HUES6 (cell line): ENCODE measurements at regions not wholly inside any gene's neighbourhood (a gene's known extent, or its start where the extent isn't known, plus 50 kb on each side); places are given as distances from the start of the nearest gene placed in this dataset.

Experiments
- H3K27ac ChIP-seq: 2 replicates; pipeline ENCODE4 v1.7.0; 2013; ENCODE audit warnings: low read depth, mild to moderate bottlenecking, low read length, inconsistent platforms
- H3K27me3 ChIP-seq: 2 replicates; pipeline ENCODE4 v1.6.1; 2013; ENCODE audit warnings: low read length; ENCODE audit not compliant: control insufficient read depth, insufficient read depth
- H3K36me3 ChIP-seq: 2 replicates; pipeline ENCODE4 v1.6.1; 2013; ENCODE audit warnings: low read length; ENCODE audit not compliant: control insufficient read depth, insufficient read depth
- H3K4me1 ChIP-seq: 2 replicates; pipeline ENCODE4 v1.6.1; 2013; ENCODE audit warnings: low read length; ENCODE audit not compliant: control insufficient read depth, insufficient read depth
- H3K4me3 ChIP-seq: 2 replicates; pipeline ENCODE4 v1.5.1; 2013; ENCODE audit warnings: low read depth, low read length
- H3K9ac ChIP-seq: one replicate; pipeline ENCODE4 v1.6.1; 2013; ENCODE audit warnings: mild to moderate bottlenecking, low read length
- H3K9me3 ChIP-seq: 2 replicates; pipeline ENCODE4 v1.6.1; 2013; ENCODE audit warnings: low read depth, low read length; ENCODE audit not compliant: control insufficient read depth, insufficient read depth

DNA sequence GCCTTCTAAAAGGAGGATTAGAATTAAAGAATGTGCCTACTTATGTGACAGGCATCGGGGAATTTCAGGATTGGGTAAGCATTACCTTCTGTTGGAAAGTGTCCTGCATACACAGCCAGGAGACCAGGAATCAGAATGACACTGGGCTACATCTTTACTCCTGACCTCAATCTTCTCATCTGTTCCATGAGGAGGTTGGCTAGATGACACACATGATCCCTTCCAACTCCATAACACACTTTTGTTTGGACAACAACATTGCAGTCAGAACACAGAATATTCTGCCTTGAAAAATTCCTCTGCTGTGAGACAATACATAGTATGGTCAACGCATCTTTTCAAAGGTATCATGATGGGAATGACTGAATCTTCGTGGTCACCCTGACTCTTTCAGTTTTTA is 1281.2 kb upstream of the SORCS1 start:
- H3K9ac ChIP-seq, result no peak overlapping the region
- H3K4me1 ChIP-seq, result no peaks in the 10 kb centered on the region
- no peak overlapping the region for H3K27ac ChIP-seq
- H3K4me3 ChIP-seq, result no peak overlapping the region
- no peaks in the 10 kb centered on the region for H3K27me3 ChIP-seq
- H3K36me3 ChIP-seq, result no peaks in the 10 kb centered on the region
- H3K9me3 ChIP-seq, result no peaks in the 10 kb centered on the region

DNA sequence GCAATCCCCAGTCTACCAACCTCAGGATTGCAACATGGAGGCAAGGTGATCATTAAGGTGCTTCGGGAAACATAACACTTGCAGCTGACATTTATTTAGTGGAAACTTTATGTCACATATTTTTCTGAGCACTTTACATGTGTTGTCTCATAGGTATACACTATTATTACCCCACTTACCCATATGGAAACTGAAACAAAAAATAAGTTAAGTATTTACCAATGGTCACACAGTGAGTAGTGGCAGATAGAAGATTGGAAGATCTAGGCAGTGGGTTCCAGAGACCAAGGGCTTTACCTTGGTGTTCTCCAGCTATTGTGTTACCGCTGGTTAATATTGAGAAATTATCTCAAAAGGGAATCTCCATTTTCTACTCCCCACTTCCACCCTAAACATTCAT is 1279.1 kb upstream of the SORCS1 start:
- Histone ChIP-seq H3K27ac (no peak overlapping the region), H3K27me3 (no peaks in the 10 kb centered on the region), H3K4me1 (no peaks in the 10 kb centered on the region), H3K4me3 (no peak overlapping the region), H3K9ac (no peak overlapping the region), H3K36me3 (no peaks in the 10 kb centered on the region), H3K9me3 (no peaks in the 10 kb centered on the region)

DNA sequence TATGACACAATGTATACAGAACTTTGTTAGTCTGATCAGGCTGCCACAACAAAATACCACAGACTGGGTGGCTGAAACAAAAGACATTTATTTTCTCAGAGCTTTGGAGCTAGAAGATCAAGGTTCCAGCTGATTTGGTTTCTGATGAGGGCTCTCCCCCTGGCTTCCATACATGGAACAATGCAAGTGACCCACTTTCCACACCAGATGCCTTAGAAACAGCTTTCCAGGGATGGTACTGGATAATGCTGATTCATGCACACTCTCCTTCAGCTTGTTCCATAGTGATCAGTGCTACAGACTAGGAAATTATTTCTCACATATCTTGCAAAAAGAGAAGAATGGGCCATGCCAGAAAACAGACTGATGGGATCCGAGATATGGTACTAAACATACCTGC is 1274.9 kb upstream of the SORCS1 start:
- Histone ChIP-seq H3K36me3 (no peaks in the 10 kb centered on the region), H3K9ac (no peak overlapping the region), H3K9me3 (no peaks in the 10 kb centered on the region), H3K27me3 (no peaks in the 10 kb centered on the region), H3K27ac (no peak overlapping the region), H3K4me3 (no peak overlapping the region), H3K4me1 (no peaks in the 10 kb centered on the region)

DNA sequence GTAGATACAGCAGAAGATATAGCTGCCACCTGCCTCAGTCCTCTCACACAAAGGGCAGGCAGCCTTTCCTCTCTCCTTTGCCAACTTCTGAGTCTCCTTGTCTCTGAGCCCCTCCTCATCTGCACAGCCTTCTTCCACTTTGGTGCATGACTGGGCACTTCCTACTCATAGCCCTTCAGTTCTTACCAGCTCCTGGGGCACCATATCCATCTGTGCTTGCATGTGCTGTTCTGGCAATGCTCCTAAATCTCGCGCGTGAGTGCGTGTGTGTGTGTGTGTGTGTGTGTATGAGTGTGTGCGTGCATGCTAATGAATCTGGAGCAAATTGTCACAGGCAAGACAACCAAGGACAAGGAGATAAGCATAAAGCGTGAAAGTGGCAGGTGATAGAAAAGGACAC is 1271.6 kb upstream of the SORCS1 start:
- H3K27ac ChIP-seq, result no peak overlapping the region
- no peaks in the 10 kb centered on the region for H3K36me3 ChIP-seq
- H3K4me1 ChIP-seq, result no peaks in the 10 kb centered on the region
- H3K4me3 ChIP-seq, result no peak overlapping the region
- H3K27me3 ChIP-seq, result no peaks in the 10 kb centered on the region
- H3K9ac ChIP-seq, result no peak overlapping the region
- H3K9me3 ChIP-seq, result no peaks in the 10 kb centered on the region

DNA sequence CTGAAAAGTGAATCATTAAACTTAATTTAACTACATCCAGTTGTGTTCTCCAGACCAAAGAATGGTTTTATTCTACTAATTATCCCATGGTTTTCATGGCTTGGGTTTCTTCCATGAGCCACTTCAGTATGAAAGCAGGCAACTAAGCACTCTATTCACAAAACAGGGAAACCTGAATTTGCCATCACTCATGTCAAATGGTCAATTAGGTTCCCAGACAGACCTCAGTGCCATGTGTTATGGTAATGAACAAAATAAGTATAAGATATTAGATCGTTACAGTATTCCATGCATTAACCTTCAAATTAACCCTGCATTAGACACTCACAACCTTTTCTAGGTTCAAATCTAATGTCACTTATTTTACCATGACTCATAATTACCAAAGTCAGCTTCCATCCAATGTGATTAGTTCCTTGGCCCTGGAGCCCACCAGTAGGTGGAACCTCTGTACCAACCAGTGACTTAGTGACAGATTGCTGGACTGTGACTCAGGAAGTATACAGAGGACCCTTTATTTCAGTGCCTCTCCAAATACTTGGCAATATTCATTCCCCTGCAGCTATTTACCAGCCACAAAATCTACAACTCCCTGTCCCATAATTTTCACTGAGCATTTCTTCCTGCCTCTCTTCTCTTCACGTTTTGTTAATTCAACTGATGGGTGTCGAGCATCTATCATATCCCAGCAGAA is 1270.2 kb upstream of the SORCS1 start:
- H3K4me1 ChIP-seq, result no peaks in the 10 kb centered on the region
- no peaks in the 10 kb centered on the region for H3K27me3 ChIP-seq
- no peaks in the 10 kb centered on the region for H3K36me3 ChIP-seq
- no peak overlapping the region for H3K4me3 ChIP-seq
- H3K9me3 ChIP-seq, result no peaks in the 10 kb centered on the region
- H3K27ac ChIP-seq, result no peak overlapping the region
- no peak overlapping the region for H3K9ac ChIP-seq

DNA sequence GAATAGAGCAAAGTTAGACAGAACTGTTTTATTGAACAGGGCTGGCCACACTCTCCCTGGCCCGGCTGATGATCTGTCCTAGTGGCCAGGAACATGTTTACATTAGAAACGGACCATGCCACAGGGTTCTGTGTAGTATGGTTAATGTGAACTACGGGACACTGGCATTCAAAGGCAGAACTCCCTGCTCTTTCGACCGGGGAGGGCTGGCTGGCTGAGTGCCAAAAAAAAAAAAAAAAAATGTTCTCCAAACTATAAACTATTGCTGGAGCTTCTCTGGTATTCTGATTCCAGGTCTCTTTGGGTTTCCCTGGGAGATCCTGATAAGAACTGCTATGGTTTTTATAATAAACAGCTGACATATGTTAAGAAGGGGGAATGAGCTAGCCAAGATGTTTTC is 1262.6 kb upstream of the SORCS1 start:
- H3K9ac ChIP-seq, result no peak overlapping the region
- no peaks in the 10 kb centered on the region for H3K36me3 ChIP-seq
- no peaks in the 10 kb centered on the region for H3K9me3 ChIP-seq
- H3K27ac ChIP-seq, result no peak overlapping the region
- no peaks in the 10 kb centered on the region for H3K27me3 ChIP-seq
- H3K4me1 ChIP-seq, result no peaks in the 10 kb centered on the region
- H3K4me3 ChIP-seq, result no peak overlapping the region

DNA sequence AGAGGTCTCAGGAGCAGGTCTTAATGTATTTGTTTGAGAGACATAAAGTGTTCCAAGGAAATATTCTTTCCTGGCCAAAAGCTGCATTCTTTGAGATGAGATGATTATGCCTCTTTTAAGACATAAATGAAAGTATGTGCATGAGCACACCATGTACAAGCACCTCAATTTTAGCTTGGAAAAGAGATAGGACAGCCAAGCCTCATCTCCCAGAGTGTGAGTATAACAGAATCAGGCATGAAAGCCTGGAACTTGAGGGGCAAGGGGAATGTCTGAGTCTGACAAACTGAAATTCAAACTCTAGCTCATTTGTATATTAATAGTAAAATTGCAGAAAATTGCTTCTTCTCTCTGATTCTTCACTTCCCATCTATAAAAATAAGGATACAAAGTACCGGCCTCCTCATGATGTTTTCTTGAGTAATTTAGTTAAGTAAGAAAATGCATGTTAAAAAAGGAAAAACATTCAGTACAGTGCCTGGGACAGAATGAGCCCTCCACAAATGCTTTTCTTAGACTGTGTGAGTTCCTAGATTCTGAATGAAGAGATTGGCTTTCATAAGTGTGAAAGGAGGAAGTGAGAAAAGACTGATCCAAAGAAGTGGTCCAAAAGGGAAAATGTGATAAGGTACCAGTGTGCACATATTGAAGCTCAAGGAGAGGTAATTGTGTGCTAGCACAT is 1260.9 kb upstream of the SORCS1 start:
- Histone ChIP-seq H3K9me3 (no peaks in the 10 kb centered on the region), H3K27ac (no peak overlapping the region), H3K4me1 (no peaks in the 10 kb centered on the region), H3K27me3 (no peaks in the 10 kb centered on the region), H3K4me3 (no peak overlapping the region), H3K36me3 (no peaks in the 10 kb centered on the region), H3K9ac (no peak overlapping the region)

DNA sequence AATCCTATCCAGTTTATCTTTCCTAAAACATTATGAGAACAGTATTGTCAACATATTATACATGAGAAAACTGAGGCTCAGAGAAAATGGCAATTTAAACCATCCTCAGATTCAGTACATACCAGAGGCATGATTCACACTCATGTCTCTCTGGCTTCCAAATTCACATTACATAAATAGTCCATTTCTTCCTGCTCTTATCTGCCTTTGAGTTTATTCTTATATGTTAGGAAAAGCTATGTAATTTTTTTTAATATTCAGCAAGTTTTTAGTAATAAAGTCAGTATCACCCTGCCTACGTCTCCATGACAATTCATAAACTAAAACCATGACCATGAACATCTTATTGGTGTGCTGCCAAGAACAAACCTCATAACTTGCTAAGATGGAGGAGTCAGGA is 1260.2 kb upstream of the SORCS1 start:
- Histone ChIP-seq H3K4me1 (no peaks in the 10 kb centered on the region), H3K4me3 (no peak overlapping the region), H3K36me3 (no peaks in the 10 kb centered on the region), H3K9ac (no peak overlapping the region), H3K9me3 (no peaks in the 10 kb centered on the region), H3K27me3 (no peaks in the 10 kb centered on the region), H3K27ac (no peak overlapping the region)

DNA sequence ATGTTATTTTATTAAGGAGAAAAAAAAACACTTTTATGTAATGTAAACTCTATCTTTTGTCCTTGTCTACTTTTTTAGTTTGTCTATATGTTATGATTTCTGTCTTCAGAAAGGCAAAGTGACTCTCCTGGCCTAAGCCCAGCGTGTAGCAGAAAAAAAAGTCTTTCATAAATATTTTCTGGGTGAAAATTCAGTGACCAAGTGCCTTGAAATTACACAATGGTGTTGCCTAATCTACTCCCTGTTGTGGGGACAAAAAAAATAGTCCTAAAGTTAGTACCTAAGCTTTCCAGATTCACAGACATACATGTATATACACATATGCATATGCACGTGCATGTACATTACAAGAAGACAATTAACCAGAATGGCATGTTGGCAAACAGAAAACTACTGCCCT is 1257.8 kb upstream of the SORCS1 start:
- H3K9me3 ChIP-seq, result no peaks in the 10 kb centered on the region
- no peaks in the 10 kb centered on the region for H3K36me3 ChIP-seq

DNA sequence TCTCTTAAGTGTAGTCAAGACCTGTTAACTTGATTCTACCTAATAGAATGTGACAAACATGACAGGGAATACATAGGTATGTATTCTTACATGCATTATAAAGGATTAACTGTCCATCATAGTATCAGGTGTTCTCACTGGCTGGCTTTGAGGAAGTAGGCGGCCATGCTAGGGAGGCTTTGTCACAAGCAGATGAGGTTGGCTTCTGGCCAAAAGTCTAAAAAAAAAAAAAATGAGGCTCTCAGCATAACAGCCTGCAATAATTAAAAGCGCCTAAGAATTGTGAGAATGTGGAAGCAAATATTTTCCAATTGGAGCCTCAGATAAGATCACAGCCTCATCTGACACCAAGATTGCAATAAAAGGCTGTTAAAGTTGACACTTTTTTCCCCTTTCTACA is 1256.8 kb upstream of the SORCS1 start:
- Histone ChIP-seq H3K4me1 (no peaks in the 10 kb centered on the region), H3K9me3 (no peaks in the 10 kb centered on the region), H3K27me3 (no peaks in the 10 kb centered on the region), H3K9ac (no peak overlapping the region), H3K4me3 (no peak overlapping the region), H3K27ac (no peak overlapping the region), H3K36me3 (no peaks in the 10 kb centered on the region)

More for the DNA sequence above, 1257.8 kb upstream of the SORCS1 start:
- Histone ChIP-seq H3K9ac (no peak overlapping the region), H3K4me3 (no peak overlapping the region), H3K27me3 (no peaks in the 10 kb centered on the region), H3K27ac (no peak overlapping the region), H3K4me1 (no peaks in the 10 kb centered on the region)

DNA sequence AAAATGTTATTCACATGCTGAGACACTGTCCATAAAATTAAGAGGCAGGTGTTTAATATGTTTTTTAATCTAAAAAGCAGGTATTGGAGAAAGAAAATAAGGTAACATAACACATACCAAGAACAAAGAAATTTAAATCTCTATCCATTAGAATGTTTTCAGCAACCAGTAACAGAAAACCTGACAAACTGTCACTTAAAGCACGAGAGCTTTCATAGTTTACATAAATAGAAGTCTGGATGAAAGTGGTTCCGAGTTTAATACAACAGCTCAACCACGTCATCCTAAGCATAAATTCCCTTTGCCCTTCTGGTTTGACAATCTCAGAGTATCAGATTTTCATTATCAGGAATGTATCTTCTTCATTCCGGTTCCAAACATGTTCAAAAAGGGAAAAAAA is 1249.4 kb upstream of the SORCS1 start:
- Histone ChIP-seq H3K9me3 (no peaks in the 10 kb centered on the region), H3K36me3 (no peaks in the 10 kb centered on the region), H3K9ac (no peak overlapping the region), H3K4me1 (no peaks in the 10 kb centered on the region), H3K27ac (no peak overlapping the region), H3K4me3 (no peak overlapping the region), H3K27me3 (no peaks in the 10 kb centered on the region)
